Stimulated activated CD8-positive, alpha-beta memory T cell treated with anti-CD3 and anti-CD28 coated beads, Interleukin-4, amount 100 ng/mL, for 4 hours (primary cell): ENCODE measurements at regions not wholly inside any gene's neighbourhood (a gene's known extent, or its start where the extent isn't known, plus 50 kb on each side); places are given as distances from the start of the nearest gene placed in this dataset.

Experiments
- DNase-seq, 2 donors: peaks; one replicate each; pipeline ENCODE4 v3.0.0-alpha.2; 2020; ENCODE audit warnings: low read depth in 2 of 2, low spot score in 1 of 2

GRCh38 chr2:173760553-173760952, 204.6 kb downstream of the SP3 start:
- DNase-seq = no peak

GRCh38 chr2:173761603-173762119, 203.5 kb downstream of the SP3 start:
- DNase-seq = no peak

GRCh38 chr2:173762221-173762620, 203.0 kb downstream of the SP3 start:
- DNase-seq = no peak

GRCh38 chr2:173762864-173763263, 202.3 kb downstream of the SP3 start:
- DNase-seq = no peak

GRCh38 chr2:173763641-173764040, 201.5 kb downstream of the SP3 start:
- no peak for DNase-seq

- DNase-seq = no peak
These were observed 201.1 kb downstream of the SP3 start for GRCh38 chr2:173764094-173764493.

- DNase-seq = no peak
These were observed 198.5 kb downstream of the SP3 start for GRCh38 chr2:173766537-173767289.

GRCh38 chr2:173770947-173771678, 194.1 kb downstream of the SP3 start:
- DNase-seq = no peak

- no peak for DNase-seq
These were observed 193.0 kb downstream of the SP3 start for GRCh38 chr2:173772205-173772604.

- DNase-seq = no peak
These were observed 192.1 kb downstream of the SP3 start for GRCh38 chr2:173773076-173773475.

- no peak for DNase-seq
These were observed 189.7 kb downstream of the SP3 start for GRCh38 chr2:173775440-173775839.

GRCh38 chr2:173782681-173783080, 182.5 kb downstream of the SP3 start:
- DNase-seq = no peak

GRCh38 chr2:173783382-173783781, 181.8 kb downstream of the SP3 start:
- DNase-seq = no peak

GRCh38 chr2:173785813-173786212, 179.4 kb downstream of the SP3 start:
- no peak for DNase-seq

- DNase-seq = no peak
These were observed 173.7 kb downstream of the SP3 start for GRCh38 chr2:173791502-173791901.

- DNase-seq = no peak
These were observed 173.0 kb downstream of the SP3 start for GRCh38 chr2:173792166-173792565.

- no peak for DNase-seq
These were observed 172.4 kb downstream of the SP3 start for GRCh38 chr2:173792741-173793140.

GRCh38 chr2:173793709-173794565, 171.2 kb downstream of the SP3 start:
- DNase-seq = no peak

- no peak for DNase-seq
These were observed 167.4 kb downstream of the SP3 start for GRCh38 chr2:173797586-173798263.

- DNase-seq = no peak
These were observed 162.7 kb downstream of the SP3 start for GRCh38 chr2:173802518-173802917.

- DNase-seq = no peak
These were observed 161.7 kb downstream of the SP3 start for GRCh38 chr2:173803449-173803848.
